ENCODE measurements at regions not wholly inside any gene's neighbourhood (a gene's known extent, or its start where the extent isn't known, plus 50 kb on each side); places are given as distances from the start of the nearest gene placed in this dataset.
"Not testable (repeated sequence)": the region's sequence is repeated elsewhere in the genome, so short reads cannot be mapped to it uniquely, and the experiment has no call there.

DNA sequence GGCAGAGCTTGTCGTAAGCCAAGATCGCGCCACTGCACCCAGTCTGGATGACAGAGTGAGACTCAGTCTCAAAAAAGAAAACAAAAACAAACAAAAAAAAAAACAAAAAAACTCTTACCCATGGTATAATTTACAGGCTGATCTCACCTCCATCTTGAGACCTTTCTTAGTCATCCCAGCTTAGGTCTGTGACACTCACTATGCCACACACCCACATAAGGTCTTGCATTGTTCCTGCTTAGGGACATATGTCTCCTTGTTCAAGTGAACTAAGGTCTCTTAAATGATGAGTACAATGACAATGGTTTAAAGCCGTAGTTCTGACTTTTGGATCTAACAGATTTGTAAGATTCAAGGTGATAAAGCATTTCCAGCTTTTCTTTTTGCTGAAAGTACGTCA is 360.2 kb upstream of the ARHGEF26 start:
- intact Hi-C loops (cut with micrococcal nuclease), result loop anchor here (10.0 kb wide), 2 partner anchors 146 to 326 kb away; no protein-coding TSS in a partner anchor
- Mint-ChIP-seq H3K36me3 (ENCODE audit: low read depth) (no peaks in the 10 kb centered on the region), H3K9me3 (no peaks in the 10 kb centered on the region), H3K27ac (no peak overlapping the region), H3K4me1 (ENCODE audit: low read depth) (no peaks in the 10 kb centered on the region), H3K27me3 (peaks cover 2% of the 10 kb centered on the region), H3K4me3 (no peak overlapping the region)

DNA sequence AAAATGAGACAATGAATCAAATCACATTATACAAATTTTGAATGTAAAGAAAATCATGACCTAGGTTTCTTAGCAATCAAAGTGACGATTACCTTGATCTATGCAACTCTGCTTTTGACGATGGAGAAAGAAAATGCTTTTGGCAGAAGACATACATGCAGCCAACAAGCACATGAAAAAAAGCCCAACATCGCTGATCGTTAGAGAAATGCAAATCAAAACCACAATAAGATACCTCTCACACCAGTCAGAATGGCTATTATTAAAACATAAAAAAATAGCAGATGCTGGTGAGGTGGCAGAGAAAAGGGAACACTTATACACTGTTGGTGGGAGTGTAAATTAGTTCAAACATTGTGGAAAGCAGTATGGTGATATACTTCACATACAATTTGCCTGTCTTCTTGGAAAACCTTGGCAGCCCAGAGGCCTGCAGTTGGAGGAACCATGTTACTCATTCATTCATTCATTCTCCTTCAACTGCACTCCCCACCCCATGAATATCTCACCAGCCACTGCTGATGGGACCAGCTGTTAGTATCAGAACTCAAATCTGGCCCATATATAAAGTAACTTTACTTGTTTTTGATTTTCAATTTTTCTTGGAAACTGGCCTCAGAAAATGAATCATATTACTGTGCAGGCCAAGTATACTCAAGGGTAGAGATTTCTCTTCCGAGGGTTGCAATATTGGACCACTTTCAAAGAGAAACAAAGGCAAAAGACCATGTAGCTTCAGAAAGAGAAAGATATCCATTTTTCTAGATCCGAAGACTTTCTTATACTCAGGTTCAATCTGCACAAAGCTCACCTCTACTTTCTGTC is 358.6 kb upstream of the ARHGEF26 start:
- H3K27ac Mint-ChIP-seq, result no peak overlapping the region
- intact Hi-C loops (cut with micrococcal nuclease), result loop anchor here (10.0 kb wide), 2 partner anchors 148 to 328 kb away; no protein-coding TSS in a partner anchor

DNA sequence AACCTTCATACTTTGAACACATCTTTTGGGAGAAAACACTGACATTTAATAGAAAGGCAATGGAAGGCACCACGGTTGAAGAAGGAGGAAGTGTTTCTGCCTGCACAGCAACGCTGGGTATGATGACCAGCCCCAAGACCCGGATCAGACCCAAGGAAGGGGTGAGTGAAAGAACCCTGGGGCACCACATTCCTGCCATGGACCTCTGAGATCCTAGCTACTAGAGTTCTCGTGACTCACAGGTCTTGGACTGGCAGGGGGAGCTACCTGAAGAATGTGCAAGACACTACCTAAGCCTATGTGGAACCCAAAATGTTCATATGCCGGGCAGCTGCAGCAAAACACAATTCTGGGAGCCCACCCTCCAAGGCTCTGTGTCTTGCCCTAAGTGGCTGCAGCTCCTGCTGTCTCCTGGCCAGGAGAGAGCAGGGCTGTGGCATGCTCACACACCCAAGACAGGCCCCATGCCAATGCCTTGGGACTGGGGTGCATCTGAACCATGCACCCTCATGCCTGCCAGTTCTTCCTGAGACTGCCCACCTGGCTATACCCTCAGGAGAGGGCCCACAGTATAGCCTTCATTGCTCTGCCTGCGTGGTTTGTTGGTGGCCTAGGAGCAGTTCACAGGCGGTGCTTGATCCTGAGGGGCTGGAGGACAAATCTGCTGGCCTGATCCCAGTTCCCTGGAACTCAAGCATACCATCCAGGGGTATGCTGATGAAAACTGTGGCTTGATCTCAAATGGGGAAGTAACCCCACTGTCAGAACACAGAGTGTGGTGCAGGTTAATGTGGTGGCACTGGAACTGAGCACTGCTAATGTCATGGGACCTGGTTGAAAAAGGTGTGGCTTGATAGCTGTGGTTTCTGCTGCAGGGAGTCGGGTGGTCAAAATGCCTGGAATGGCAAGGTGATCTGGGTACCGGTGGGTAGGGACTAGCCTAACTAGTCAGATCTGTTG is 353.3 kb upstream of the ARHGEF26 start:
- Mint-ChIP-seq H3K27ac (no peak overlapping the region), H3K4me1 (ENCODE audit: low read depth) (peaks cover 17% of the 10 kb centered on the region), H3K27me3 (peaks cover 7% of the 10 kb centered on the region), H3K4me3 (no peak overlapping the region), H3K36me3 (ENCODE audit: low read depth) (no peaks in the 10 kb centered on the region), H3K9me3 (peaks cover 16% of the 10 kb centered on the region)
- intact Hi-C loops (cut with micrococcal nuclease), result loop anchor here (5.0 to 10.0 kb wide), 4 partner anchors 153 to 726 kb away; no protein-coding TSS in a partner anchor

More for the DNA sequence above, 358.6 kb upstream of the ARHGEF26 start:
- Mint-ChIP-seq H3K4me3 (no peak overlapping the region), H3K9me3 (no peaks in the 10 kb centered on the region), H3K36me3 (ENCODE audit: low read depth) (no peaks in the 10 kb centered on the region), H3K27me3 (no peaks in the 10 kb centered on the region), H3K4me1 (ENCODE audit: low read depth) (peaks cover 5% of the 10 kb centered on the region)

DNA sequence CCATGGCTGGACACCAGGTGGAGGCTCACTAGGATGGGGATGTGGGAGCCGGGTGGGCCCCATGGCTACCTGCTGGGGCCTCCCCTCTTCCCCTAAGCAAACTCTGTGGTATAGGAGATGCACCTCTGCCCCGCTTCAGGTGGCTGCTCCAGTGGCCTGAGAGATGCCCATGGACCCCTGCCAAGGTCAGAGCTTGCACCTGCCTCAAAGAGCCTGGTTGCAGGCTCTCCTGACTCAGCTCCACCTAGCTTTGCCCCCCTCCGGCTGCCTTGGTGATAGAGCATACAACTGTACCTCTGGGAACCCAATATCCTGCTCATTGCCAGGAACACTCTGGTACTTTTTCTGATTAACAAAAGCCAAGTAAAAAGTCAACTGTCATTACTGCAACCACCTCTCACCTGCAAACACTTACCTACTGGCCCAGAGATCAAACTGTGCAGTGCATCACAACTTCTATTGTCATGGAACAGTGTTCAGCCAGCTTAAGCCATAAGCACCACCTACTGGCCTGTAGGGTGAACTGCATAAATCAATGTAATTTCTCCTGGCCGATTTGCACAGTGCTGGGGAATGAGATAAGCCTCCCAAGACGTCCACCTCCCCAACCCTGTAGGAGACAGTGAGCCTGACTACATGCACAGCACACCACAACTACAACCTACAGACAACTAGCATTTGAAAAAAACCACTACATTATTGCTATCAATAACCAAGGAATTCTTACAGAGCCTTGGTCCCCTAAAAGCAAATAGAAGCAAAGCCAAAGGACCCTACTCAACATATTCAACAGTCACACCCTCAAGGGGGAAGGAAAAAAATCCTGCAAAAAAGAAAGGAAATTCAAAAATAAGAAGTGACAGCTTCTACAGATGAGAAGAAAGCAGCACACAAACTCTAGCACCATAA is 352.4 kb upstream of the ARHGEF26 start:
- Mint-ChIP-seq H3K9me3 (peaks cover 16% of the 10 kb centered on the region), H3K27me3 (peaks cover 7% of the 10 kb centered on the region)

DNA sequence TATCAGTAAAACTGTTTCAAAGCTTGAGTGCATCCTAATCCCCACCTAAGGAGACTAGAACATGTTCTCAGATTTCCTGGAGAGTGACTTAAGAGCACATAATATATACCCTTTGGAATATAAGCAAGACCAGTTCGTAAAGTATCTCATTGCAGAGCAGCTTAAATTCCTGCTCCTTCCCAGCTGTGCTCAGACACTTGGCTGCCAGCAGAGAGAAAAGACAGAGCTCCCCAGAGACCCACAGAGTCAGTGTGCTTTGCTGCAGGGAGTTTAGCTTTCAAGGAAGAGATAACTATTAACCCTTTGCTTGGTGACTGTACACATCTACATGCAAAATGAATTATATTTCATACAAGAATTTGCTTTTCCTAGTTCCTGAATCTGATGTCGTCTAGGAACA is 338.1 kb upstream of the ARHGEF26 start:
- H3K27me3 Mint-ChIP-seq, result peaks cover 2% of the 10 kb centered on the region
- intact Hi-C loops (cut with micrococcal nuclease), result loop anchor here (10.0 kb wide), 1 partner anchor 232 kb away; no protein-coding TSS in a partner anchor

More for the DNA sequence above, 352.4 kb upstream of the ARHGEF26 start:
- Mint-ChIP-seq H3K36me3 (ENCODE audit: low read depth) (no peaks in the 10 kb centered on the region), H3K4me3 (no peak overlapping the region), H3K4me1 (ENCODE audit: low read depth) (peaks cover 17% of the 10 kb centered on the region), H3K27ac (no peak overlapping the region)
- intact Hi-C loops (cut with micrococcal nuclease), result loop anchor here (1.0 to 10.0 kb wide), 5 partner anchors 154 to 743 kb away; no protein-coding TSS in a partner anchor

DNA sequence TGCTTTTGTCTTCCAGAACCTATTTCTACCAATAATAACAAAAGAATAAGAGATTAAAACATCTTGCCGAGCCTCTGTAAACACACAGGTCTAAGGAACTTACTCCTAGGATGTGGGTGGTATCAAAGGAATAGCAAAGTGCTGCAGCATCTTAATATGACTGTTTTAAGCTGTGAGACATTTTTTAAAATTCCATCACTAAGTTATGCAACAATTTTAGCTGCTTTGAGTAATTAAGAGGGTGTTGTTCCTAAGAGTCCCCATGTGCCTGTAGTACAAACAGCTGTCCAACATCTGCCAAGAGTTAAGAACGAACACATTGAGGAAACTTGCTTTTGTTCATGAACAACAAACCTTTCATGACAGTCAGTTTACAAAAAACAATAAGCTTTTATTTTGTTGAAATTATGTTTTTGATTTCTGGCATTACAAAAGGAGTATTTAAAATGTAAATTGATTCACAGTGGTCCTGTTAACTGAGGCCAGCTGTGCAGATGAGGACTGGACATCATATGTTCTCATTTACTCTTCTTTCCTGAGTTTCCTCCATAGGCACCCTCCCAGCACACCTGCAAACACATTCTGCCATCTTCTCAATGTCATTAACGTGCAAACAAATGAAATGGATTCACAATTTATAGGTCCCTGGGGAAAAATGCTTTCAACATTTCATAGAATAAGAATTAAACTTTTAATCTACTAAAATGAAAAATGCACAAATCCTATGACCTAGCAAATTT is 337.3 kb upstream of the ARHGEF26 start:
- intact Hi-C loops (cut with micrococcal nuclease), result loop anchor here (10.0 kb wide), 1 partner anchor 231 kb away; no protein-coding TSS in a partner anchor
- Mint-ChIP-seq H3K4me3 (no peak overlapping the region), H3K9me3 (no peaks in the 10 kb centered on the region), H3K36me3 (ENCODE audit: low read depth) (no peaks in the 10 kb centered on the region), H3K4me1 (ENCODE audit: low read depth) (no peaks in the 10 kb centered on the region), H3K27ac (no peak overlapping the region), H3K27me3 (peaks cover 2% of the 10 kb centered on the region)

More for the DNA sequence above, 338.1 kb upstream of the ARHGEF26 start:
- Mint-ChIP-seq H3K27ac (no peak overlapping the region), H3K36me3 (ENCODE audit: low read depth) (no peaks in the 10 kb centered on the region), H3K9me3 (no peaks in the 10 kb centered on the region), H3K4me3 (no peak overlapping the region), H3K4me1 (ENCODE audit: low read depth) (no peaks in the 10 kb centered on the region)

DNA sequence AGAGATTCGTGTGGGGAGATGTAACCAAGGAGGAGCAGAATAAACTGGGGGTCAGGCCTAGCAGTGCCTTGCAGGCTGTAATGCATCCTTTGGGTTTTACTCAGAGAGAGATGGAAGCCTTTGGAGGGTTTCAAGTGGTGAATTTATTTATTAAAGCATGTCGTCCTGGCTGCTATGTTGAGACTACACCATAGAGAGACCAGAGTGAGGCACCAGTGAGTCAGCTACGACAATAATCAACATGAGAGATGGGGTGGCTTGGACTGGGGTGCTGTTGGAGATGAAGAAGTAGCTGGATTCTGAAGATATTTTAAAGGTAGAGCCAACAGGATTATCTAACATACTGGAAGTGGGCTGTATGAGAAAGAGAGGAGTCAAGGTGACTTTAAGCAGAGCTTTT is 335.3 kb upstream of the ARHGEF26 start:
- Mint-ChIP-seq H3K9me3 (no peaks in the 10 kb centered on the region), H3K27ac (no peak overlapping the region)
- intact Hi-C loops (cut with micrococcal nuclease), result loop anchor here (10.0 kb wide), 1 partner anchor 229 kb away; no protein-coding TSS in a partner anchor

DNA sequence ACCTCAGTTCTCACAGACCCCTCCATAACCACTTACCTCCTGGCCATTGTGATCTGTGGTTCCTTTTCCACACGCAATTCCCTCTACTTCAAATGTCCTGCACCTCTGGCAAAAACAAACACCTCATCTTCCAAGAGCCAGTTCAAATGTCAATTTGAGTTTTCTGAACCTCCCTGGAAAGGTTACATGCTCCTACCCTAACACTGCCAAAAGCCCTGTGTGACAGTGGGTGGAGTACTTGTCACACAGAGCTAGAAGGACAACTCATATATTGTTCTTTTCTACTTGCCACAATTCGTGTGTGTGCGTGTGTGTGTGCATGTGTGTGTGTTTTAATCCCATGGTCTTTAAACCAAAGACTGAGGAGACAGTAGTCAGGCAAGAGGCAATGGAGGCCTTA is 331.8 kb upstream of the ARHGEF26 start:
- H3K27ac Mint-ChIP-seq, result no peak overlapping the region
- H3K4me1 Mint-ChIP-seq (ENCODE audit: low read depth), result no peaks in the 10 kb centered on the region

More for the DNA sequence above, 335.3 kb upstream of the ARHGEF26 start:
- Mint-ChIP-seq H3K4me1 (ENCODE audit: low read depth) (no peaks in the 10 kb centered on the region), H3K27me3 (peaks cover 2% of the 10 kb centered on the region), H3K36me3 (ENCODE audit: low read depth) (no peaks in the 10 kb centered on the region), H3K4me3 (no peak overlapping the region)

DNA sequence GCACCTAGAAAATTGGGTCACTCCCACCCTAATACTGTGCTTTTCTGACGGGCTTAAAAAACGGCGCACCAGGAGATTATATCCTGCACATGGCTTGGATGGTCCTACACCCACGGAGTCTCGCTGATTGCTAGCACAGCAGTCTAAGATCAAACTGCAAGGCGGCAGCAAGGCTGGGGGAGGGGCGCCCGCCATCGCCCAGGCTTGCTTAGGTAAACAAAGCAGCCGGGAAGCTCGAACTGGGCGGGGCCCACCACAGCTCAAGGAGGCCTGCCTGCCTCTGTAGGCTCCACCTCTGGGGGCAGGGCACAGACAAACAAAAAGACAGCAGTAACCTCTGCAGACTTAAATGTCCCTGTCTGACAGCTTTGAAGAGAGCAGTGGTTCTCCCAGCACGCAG is 324.1 kb upstream of the ARHGEF26 start:
- peaks cover 22% of the 10 kb centered on the region for H3K9me3 Mint-ChIP-seq
- H3K4me3 Mint-ChIP-seq; intact Hi-C loops (cut with micrococcal nuclease); H3K4me1 Mint-ChIP-seq (ENCODE audit: low read depth); H3K27ac Mint-ChIP-seq; H3K27me3 Mint-ChIP-seq; H3K36me3 Mint-ChIP-seq (ENCODE audit: low read depth): not testable (repeated sequence)

More for the DNA sequence above, 331.8 kb upstream of the ARHGEF26 start:
- peaks cover 11% of the 10 kb centered on the region for H3K9me3 Mint-ChIP-seq
- no peak overlapping the region for H3K4me3 Mint-ChIP-seq
- intact Hi-C loops (cut with micrococcal nuclease), result loop anchor here (10.0 kb wide), 1 partner anchor 225 kb away; no protein-coding TSS in a partner anchor
- no peaks in the 10 kb centered on the region for H3K27me3 Mint-ChIP-seq
- no peaks in the 10 kb centered on the region for H3K36me3 Mint-ChIP-seq (ENCODE audit: low read depth)

DNA sequence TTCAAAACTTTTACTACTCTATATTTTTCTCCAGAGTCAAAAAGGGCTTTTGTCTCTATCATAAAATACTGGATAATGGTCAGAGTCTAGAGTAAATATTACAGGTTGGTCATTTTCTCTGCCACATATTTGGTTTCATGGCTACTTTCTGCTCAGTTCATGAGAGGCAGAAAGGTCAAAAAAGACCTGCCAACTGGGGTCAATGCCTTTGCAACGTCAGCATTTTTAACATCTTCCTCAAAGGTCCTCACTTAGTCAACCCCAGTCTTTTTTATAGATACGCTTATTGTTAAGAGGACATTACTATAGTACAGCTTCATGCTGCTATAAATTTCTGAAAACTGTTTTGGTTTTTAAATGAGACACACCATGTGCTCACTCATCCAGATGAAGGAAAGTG is 312.1 kb upstream of the ARHGEF26 start:
- Mint-ChIP-seq H3K4me3 (no peak overlapping the region), H3K27ac (no peak overlapping the region), H3K27me3 (peaks cover 2% of the 10 kb centered on the region), H3K9me3 (no peaks in the 10 kb centered on the region), H3K36me3 (ENCODE audit: low read depth) (no peaks in the 10 kb centered on the region), H3K4me1 (ENCODE audit: low read depth) (no peaks in the 10 kb centered on the region)
- intact Hi-C loops (cut with micrococcal nuclease), result no loop called here

DNA sequence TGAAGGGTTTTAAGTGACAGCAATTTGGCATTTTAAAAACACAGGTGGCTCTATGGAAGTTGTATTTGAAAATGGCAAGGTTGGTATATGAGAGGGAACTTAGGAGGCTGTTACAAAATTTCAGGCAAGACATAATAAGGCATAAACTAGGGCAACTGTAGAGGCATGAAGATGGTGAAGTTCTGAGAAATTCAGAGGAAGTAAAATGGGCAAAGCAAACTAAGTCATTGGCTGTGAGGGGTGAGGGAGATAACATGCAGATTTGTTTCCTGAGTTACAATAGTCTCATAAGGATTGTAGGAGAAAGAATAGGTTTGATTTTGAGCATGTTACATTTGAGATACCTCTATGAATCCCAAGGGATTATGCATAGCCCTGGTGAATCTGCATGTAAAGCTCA is 302.9 kb upstream of the ARHGEF26 start:
- H3K9me3 Mint-ChIP-seq, result no peaks in the 10 kb centered on the region
- no peak overlapping the region for H3K27ac Mint-ChIP-seq
- H3K4me1 Mint-ChIP-seq (ENCODE audit: low read depth), result peaks cover 4% of the 10 kb centered on the region
- no peaks in the 10 kb centered on the region for H3K36me3 Mint-ChIP-seq (ENCODE audit: low read depth)
- no peaks in the 10 kb centered on the region for H3K27me3 Mint-ChIP-seq
- H3K4me3 Mint-ChIP-seq, result no peak overlapping the region
- intact Hi-C loops (cut with micrococcal nuclease), result no loop called here

DNA sequence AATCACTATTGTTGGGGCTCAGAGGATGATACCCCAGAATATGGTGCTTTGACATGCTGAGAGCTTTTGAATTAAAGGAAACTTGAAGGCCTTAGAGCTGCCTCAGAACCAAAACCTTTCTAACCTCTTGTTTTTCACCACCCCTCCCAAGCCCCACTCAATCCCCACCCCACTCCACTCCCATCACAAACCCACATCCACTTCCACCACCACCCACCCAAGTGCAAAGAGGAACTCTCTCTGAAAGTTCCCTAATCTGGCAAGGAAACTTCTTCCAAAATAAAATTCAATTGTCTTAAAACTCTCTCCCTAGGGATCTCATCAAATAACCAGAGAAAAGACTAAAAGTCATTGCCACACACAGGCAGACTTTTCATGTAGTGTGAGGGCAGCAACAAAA is 301.2 kb upstream of the ARHGEF26 start:
- intact Hi-C loops (cut with micrococcal nuclease), result no loop called here
- no peaks in the 10 kb centered on the region for H3K27me3 Mint-ChIP-seq

More for the DNA sequence above, 301.2 kb upstream of the ARHGEF26 start:
- peaks cover 10% of the 10 kb centered on the region for H3K9me3 Mint-ChIP-seq
- no peaks in the 10 kb centered on the region for H3K36me3 Mint-ChIP-seq (ENCODE audit: low read depth)
- H3K4me3 Mint-ChIP-seq, result no peak overlapping the region
- H3K4me1 Mint-ChIP-seq (ENCODE audit: low read depth), result peaks cover 4% of the 10 kb centered on the region
- H3K27ac Mint-ChIP-seq, result no peak overlapping the region
